ENCODE measurements at regions not wholly inside any gene's neighbourhood (a gene's known extent, or its start where the extent isn't known, plus 50 kb on each side); places are given as distances from the start of the nearest gene placed in this dataset.

GRCh38 chr9:36728651-36729520, 156.2 kb downstream of the MELK start:
- peak; percentile 28 for DNase-seq

- DNase-seq = no peak
These were observed 157.2 kb downstream of the MELK start for GRCh38 chr9:36729906-36730305.

GRCh38 chr9:36730414-36730813, 157.7 kb downstream of the MELK start:
- DNase-seq = no peak

GRCh38 chr9:36731068-36731956, 158.6 kb downstream of the MELK start:
- peak; percentile 64 for DNase-seq

DNA sequence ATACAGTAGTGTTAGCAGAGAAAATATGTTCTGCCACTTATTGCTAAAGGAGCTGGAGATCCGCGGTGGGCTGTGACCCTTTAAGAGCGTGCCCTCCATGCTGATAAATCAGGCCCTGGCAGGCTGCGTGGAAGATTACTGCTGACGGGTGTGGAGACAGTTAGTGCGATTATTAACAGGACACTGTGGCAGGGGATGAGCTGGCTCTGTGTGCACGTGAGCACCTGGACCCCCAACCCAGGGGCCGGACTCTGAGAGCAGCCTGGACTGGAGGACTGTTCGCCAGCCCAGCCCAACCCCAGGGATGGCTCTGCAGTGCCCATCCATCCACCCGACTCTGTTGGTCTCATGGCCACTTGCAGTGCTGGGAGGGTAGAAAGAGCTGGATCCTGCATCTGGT, 162.0 kb downstream of the MELK start:
- no peak for DNase-seq

DNA sequence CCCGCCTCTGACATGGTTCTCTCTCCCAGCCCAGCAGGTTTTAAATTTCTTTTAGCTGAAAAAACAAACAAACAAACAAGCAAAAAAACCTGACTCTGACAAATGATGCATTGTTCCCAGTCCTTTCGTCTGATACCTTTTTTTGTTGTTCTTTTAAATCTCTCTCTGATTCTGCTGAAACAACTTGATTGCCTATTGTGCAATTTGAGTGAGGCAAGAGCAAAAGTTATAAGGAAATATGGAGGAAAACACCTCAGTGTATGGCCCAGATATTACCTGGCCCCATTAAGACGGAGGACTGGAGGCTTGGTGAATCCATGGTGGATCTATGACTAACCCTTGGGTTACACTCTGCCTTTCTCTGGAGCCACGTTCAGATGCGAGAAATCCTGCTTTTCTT, 164.0 kb downstream of the MELK start:
- DNase-seq = no peak

DNA sequence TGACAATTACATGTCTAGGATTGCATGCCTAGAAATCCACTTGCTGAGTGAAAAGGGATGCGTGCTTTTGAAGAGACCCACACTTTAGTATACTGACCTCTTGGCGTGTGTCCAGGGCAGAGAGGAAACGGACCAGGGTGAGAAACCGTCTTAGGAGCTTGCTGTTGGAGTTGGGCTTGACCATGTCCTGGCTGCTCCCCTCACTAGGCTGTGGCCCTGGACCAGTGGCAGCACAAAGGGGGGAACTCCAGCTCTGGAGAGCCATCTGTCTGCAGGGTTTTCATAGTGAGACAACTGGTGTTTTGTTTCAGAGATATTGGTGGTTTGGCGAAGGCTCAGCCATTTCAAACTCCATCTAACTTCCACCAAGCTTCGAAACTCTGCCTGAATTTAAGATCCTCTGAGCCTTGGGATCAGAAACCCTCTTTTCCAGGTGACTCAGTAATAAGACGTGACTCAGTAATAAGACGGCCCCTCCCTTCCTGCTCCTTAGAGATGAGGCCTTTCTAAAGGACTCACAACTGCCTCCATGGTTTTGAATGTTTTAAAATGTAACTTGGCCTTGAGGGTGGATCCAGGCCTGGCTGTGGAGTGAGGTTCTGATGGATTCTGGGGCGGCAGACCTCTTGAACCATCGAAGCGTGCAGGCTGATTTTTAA, 165.8 kb downstream of the MELK start:
- DNase-seq = no peak

DNA sequence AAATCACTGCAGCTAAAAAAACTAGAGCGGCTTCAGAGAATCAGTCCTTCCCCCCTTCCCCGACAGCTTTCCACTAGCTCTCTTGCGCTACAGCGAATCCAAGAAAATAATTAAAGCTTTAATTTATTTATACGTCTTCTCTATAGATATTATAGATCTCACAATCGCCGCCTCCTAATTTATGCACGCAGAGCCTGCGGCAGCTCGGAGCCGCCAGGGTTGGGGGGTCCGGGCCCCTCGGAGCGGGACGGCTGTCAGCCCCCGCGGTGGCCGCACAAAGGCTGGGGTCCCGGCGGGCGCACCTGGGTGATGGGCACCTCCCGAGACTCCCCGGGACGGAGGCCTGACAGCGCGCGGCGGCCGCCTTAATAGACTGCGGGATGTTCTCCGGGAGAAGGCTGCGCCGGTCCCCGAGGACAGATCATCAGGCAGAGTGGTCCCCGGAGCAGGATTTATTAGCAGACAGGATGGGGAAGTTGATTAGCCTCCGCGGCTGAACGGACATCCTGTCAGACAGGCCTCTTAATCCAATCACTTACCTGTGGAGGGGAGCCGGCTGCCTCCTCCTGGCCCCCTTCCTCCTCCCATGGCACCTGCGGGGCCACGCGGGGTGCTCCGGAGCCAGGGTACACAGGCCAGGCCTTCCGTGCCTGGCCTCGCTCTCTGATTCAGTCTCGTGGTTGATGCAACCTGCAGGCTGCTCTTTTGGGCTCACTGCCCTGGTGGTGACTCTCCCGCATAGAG, 166.8 kb downstream of the MELK start:
- no peak for DNase-seq

DNA sequence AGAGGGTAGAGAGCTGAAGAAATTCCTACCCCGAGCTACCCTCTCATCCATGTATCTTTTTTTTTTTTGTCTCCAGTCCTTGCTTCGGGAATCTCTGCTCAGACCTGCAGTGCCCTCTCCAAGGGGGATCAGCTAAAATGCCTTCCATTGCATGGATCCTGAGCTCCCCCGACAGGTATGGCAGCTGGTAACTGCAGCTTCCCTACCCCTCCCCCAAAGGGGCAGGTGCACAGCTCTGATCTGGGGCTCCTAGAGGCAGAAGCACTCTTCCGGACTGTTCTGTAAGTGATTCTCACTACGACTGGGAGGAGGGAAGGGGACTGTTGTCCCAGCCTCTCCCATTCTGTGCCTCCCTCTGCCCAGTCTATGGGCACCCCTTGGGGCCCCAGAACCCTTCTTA, 169.6 kb downstream of the MELK start:
- DNase-seq = peak; percentile 37

DNA sequence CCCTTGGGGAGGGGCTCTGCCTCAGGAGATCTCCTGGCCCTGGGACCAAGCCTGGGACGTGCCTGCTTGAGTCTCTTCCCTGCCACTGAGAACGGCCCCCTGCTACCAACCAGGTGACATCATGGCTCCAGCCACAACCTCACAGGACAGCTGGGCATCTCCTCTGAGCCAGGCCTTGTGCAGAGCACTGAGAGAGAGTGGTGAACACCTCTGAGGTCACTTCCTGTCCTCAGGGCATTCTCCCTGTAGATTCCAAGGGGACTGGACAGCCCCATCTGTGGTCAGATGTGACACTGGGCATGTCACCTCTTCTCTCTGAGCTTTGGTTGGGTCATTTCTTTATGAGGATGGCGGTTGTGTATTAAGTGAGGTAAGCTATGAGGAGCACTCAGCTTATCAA, 172.0 kb downstream of the MELK start:
- DNase-seq = no peak

- DNase-seq = no peak
These were observed 173.3 kb downstream of the MELK start for GRCh38 chr9:36745977-36746376.

DNA sequence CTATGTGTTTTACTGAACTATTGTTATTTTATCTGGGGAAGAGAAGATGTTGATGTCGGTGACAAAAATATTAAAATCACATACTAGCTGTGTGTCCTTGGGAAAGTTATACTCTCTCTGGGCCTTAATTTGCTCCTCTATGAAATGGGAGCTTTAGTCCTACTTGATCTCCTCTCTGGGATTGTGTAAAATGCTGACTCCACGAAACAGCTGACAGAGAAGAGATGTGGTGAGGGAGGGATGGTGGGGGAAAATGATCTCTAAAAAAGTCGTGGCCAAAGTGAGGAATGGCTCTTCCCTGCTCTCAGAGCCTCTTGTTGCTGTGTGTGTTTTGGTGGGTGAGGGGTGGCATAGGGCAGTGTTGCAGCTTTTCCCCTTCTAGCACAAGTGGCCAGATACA, 173.7 kb downstream of the MELK start:
- DNase-seq = peak; percentile 82

GRCh38 chr9:36748322-36748899, 175.7 kb downstream of the MELK start:
- no peak for DNase-seq

DNA sequence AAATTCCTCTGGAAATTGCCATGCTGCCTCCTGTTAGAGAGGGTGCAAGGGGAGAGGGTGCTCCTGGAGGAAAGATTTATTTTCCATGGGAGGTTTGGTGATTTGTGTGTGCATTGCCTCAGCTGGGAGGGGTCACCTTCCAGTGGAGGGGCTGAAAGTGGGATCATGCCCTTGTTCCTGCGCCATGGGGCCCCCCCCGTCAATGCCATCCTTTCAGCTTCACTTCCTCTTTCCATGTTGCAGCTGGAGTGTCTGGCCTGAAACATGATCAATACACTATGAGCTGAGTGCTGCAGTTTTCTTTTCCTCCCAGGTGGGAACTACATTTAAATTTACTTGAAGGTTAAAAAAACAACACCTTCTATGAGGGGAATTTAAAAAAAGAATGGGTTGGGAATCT, 176.8 kb downstream of the MELK start:
- no peak for DNase-seq

GRCh38 chr9:36750630-36751029, 177.9 kb downstream of the MELK start:
- no peak for DNase-seq

GRCh38 chr9:36755019-36755418, 182.3 kb downstream of the MELK start:
- no peak for DNase-seq

GRCh38 chr9:36759141-36759540, 186.4 kb downstream of the MELK start:
- no peak for DNase-seq

DNA sequence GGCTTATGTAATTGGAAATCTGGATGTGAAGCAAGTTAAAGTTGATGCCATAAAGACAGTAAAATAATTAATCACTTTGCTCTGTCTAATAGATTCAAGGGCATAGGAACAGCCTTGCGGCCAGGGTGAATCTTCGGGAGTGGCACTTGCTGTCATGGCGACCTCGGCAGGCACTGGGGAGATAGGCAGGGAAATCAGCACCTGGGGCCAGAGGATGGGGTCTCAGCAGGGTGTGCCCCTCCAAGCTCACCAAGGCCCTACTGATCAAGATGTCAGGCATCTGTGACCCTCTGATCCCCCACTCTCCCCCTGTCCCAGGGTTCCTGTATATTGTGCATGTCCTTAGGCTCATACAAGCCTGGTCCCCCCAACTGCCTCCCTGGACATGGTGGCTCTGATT, 187.3 kb downstream of the MELK start:
- no peak for DNase-seq

DNA sequence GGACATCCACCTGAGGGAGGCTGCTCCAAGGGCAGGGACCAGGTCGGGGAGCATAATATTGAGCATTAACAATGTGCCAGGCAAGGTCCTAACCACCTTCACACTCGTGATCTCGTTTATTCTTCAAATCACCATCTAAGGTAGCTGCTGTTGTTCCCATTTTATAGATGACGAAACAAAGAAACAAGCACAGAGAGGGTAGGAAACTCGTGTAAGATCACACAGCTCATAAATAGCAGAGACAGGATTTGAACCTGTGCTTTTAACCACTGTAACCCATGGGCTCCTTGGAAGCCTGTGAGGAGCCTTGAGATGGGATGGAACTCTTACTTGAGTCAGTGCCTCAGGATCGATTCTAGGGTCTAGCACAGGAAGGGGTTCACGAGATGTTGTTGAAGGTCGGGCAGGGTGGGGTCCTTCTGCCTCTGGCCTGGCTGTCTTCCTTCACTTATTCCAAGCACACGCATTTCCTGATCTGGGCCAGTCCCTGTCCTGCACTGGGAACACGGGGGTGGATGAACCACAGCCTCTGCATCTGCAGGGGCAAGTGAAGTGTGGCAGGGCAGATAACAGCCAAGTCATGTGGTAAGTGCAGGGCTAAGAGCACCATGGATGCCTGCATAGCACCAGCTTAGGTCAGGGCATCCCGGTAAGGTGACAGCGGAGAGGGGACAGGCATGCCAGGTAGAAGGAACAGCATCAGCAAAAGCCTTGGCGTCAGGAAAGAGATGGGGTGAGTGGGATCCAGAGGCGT, 188.1 kb downstream of the MELK start:
- no peak for DNase-seq

- DNase-seq = no peak
These were observed 190.3 kb downstream of the MELK start for GRCh38 chr9:36762958-36763357.

DNA sequence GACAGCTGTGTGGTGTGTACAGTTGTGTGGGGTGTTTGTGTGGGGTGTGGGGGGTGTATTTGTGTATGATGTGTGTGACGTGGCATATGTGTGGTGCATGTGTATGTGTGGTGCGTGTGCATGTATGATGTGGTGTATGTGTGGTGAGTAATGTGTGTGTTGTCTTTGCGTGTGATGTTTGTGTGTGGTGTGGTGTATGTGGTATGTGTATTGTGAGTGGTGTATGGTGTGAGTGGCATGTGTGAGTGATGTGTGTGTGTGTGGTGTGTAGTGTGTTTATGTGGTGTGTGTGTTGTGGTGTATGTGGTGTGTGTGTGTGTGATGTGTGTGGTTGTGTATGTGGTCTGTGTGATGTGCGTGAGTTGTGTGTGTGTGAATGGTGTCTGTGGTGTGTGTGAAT, 191.1 kb downstream of the MELK start:
- DNase-seq = no peak
